OCI-LY1 (cell line): ENCODE measurements at regions not wholly inside any gene's neighbourhood (a gene's known extent, or its start where the extent isn't known, plus 50 kb on each side); places are given as distances from the start of the nearest gene placed in this dataset.

Experiments used
- H2AFZ ChIP-seq: fragments of 200-600 bp; sonication (generic), shearing (Covaris generic); 2 replicates; pipeline ENCODE4 v1.6.0; 2014; ENCODE audit warnings: antibody characterized with exemption, mild to moderate bottlenecking, low read length
- H3F3A ChIP-seq: fragments of 200-600 bp; sonication (generic), shearing (Covaris generic); 2 replicates; pipeline ENCODE4 v1.6.0; 2014; ENCODE audit warnings: mild to moderate bottlenecking, antibody characterized with exemption, low read length, moderate library complexity; ENCODE audit not compliant: insufficient read depth
- H3K27ac ChIP-seq: fragments of 200-600 bp; sonication (generic); 2 replicates; pipeline ENCODE4 v1.5.1; 2014; ENCODE audit warnings: low read length, mixed run types, mild to moderate bottlenecking, low read depth; ENCODE audit not compliant: poor library complexity, severe bottlenecking
- H3K27me3 ChIP-seq: fragments of 200-600 bp; sonication (generic); 2 replicates; pipeline ENCODE4 v1.6.0; 2014; ENCODE audit warnings: antibody characterized with exemption, mild to moderate bottlenecking, low read length, moderate library complexity; ENCODE audit not compliant: insufficient read depth
- H3K36me3 ChIP-seq: fragments of 200-600 bp; sonication (generic); 2 replicates; pipeline ENCODE4 v1.6.1; 2014; ENCODE audit warnings: mild to moderate bottlenecking, antibody characterized with exemption, low read length, moderate library complexity, mixed read lengths; ENCODE audit not compliant: insufficient read depth
- H3K4me1 ChIP-seq: fragments of 200-600 bp; sonication (generic); 2 replicates; pipeline ENCODE4 v1.5.1; 2014; ENCODE audit warnings: mild to moderate bottlenecking, low read length, moderate library complexity; ENCODE audit not compliant: insufficient read depth, severe bottlenecking
- H3K4me2 ChIP-seq: fragments of 200-600 bp; sonication (generic), shearing (Covaris generic); 2 replicates; pipeline ENCODE4 v1.6.1; 2014; ENCODE audit warnings: low read length
- H3K4me3 ChIP-seq: fragments of 200-600 bp; sonication (generic); 2 replicates; pipeline ENCODE4 v1.5.1; 2014; ENCODE audit warnings: low read length, low read depth, mild to moderate bottlenecking, mixed read lengths; ENCODE audit not compliant: poor library complexity, severe bottlenecking
- H3K79me2 ChIP-seq: fragments of 200-600 bp; shearing (Covaris generic); 2 replicates; pipeline ENCODE4 v1.6.1; 2016; ENCODE audit warnings: mixed run types, low read length, mixed read lengths; ENCODE audit not compliant: insufficient read depth
- H3K9ac ChIP-seq: fragments of 200-600 bp; sonication (generic), shearing (Covaris generic); 2 replicates; pipeline ENCODE4 v1.6.1; 2014; ENCODE audit warnings: mild to moderate bottlenecking, low read length, mixed read lengths
- H3K9me2 ChIP-seq: fragments of 200-600 bp; sonication (generic), shearing (Covaris generic); 2 replicates; pipeline ENCODE4 v1.6.1; 2014; ENCODE audit warnings: low read depth, mild to moderate bottlenecking, low read length, mixed read lengths
- H3K9me3 ChIP-seq: fragments of 200-600 bp; shearing (Covaris generic); 2 replicates; pipeline ENCODE4 v1.6.1; 2014; ENCODE audit warnings: low read length, mixed read lengths
- H4K20me1 ChIP-seq: fragments of 200-600 bp; sonication (generic), shearing (Covaris generic); 2 replicates; pipeline ENCODE4 v1.6.0; 2016; ENCODE audit warnings: mild to moderate bottlenecking, low read length; ENCODE audit not compliant: insufficient read depth
- EZH2 ChIP-seq: fragments of 200-600 bp; sonication (generic), shearing (Covaris generic); IDR thresholded peaks from 2 replicates; pipeline ENCODE4 v1.8.0; 2017; ENCODE audit warnings: borderline replicate concordance, mixed run types, mild to moderate bottlenecking, antibody characterized with exemption, low read length, moderate library complexity, mixed read lengths
- TF ChIP-seq, protein P1 (sequence below): fragments of 200-600 bp; sonication (generic), shearing (Covaris generic); IDR thresholded peaks from 2 replicates; pipeline ENCODE4 v1.5.1; 2017; ENCODE audit warnings: mild to moderate bottlenecking, antibody characterized with exemption, low read length, moderate library complexity, mixed read lengths

- no peak overlapping the region for H3K4me2 ChIP-seq
- H2AFZ ChIP-seq: no peak overlapping the region
- no peaks in the 10 kb centered on the region for H3F3A ChIP-seq
- no peak for TF ChIP-seq EZH2
- TF ChIP-seq, protein P1, sequence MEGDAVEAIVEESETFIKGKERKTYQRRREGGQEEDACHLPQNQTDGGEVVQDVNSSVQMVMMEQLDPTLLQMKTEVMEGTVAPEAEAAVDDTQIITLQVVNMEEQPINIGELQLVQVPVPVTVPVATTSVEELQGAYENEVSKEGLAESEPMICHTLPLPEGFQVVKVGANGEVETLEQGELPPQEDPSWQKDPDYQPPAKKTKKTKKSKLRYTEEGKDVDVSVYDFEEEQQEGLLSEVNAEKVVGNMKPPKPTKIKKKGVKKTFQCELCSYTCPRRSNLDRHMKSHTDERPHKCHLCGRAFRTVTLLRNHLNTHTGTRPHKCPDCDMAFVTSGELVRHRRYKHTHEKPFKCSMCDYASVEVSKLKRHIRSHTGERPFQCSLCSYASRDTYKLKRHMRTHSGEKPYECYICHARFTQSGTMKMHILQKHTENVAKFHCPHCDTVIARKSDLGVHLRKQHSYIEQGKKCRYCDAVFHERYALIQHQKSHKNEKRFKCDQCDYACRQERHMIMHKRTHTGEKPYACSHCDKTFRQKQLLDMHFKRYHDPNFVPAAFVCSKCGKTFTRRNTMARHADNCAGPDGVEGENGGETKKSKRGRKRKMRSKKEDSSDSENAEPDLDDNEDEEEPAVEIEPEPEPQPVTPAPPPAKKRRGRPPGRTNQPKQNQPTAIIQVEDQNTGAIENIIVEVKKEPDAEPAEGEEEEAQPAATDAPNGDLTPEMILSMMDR: no peak
- no peaks in the 10 kb centered on the region for H3K79me2 ChIP-seq
- H3K4me3 ChIP-seq: no peak overlapping the region
- H3K36me3 ChIP-seq: no peaks in the 10 kb centered on the region
- H3K4me1 ChIP-seq: peaks cover 5% of the 10 kb centered on the region
- no peaks in the 10 kb centered on the region for H3K27me3 ChIP-seq
- no peaks in the 10 kb centered on the region for H4K20me1 ChIP-seq
- no peaks in the 10 kb centered on the region for H3K9me2 ChIP-seq
- no peak overlapping the region for H3K9ac ChIP-seq
- no peaks in the 10 kb centered on the region for H3K9me3 ChIP-seq
- no peak overlapping the region for H3K27ac ChIP-seq
Measured at GRCh38 chr10:56805022-56805421, 444.0 kb upstream of the ZWINT start.

DNA sequence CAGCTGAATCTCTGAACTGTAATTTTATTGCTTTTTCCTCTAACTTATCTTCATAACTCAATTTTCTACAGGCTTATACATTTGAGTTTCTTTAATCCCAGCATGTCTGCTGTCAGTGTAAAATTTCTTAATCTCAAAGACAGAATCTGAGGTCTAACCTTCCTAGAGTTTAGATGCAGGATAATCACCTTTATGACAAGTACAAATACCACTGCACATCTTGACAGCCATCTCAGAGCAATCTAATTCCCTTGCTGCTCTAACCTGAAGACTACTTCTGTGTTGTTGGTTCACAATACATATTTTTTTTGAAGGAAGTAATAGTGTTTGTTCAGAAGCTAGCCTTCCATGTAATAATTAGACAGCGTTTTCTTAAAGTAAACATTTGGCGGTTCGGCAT lies 424.2 kb upstream of the ZWINT start:
- Histone ChIP-seq H3F3A (no peaks in the 10 kb centered on the region), H3K9me3 (no peaks in the 10 kb centered on the region), H4K20me1 (no peaks in the 10 kb centered on the region), H3K4me2 (no peak overlapping the region), H3K36me3 (no peaks in the 10 kb centered on the region), H3K79me2 (no peaks in the 10 kb centered on the region), H3K27ac (no peak overlapping the region), H3K4me1 (no peaks in the 10 kb centered on the region), H3K9me2 (no peaks in the 10 kb centered on the region), H3K27me3 (no peaks in the 10 kb centered on the region), H3K9ac (no peak overlapping the region), H2AFZ (no peak overlapping the region), H3K4me3 (no peak overlapping the region)
- TF ChIP-seq, protein P1: no peak
- TF ChIP-seq EZH2: no peak

- H3K36me3 ChIP-seq: no peaks in the 10 kb centered on the region
- no peak overlapping the region for H3K27ac ChIP-seq
- no peak overlapping the region for H3K4me3 ChIP-seq
- H3K4me2 ChIP-seq: no peak overlapping the region
- no peaks in the 10 kb centered on the region for H3K79me2 ChIP-seq
- H3F3A ChIP-seq: no peaks in the 10 kb centered on the region
- H3K9ac ChIP-seq: no peak overlapping the region
- H3K9me3 ChIP-seq: no peaks in the 10 kb centered on the region
- H4K20me1 ChIP-seq: no peaks in the 10 kb centered on the region
- no peaks in the 10 kb centered on the region for H3K9me2 ChIP-seq
- no peak overlapping the region for H2AFZ ChIP-seq
- no peak for TF ChIP-seq EZH2
- TF ChIP-seq, protein P1: no peak
- H3K4me1 ChIP-seq: no peaks in the 10 kb centered on the region
- no peaks in the 10 kb centered on the region for H3K27me3 ChIP-seq
Measured at GRCh38 chr10:56782503-56782902, 421.4 kb upstream of the ZWINT start.
